HEK293 (cell line): ENCODE measurements at regions not wholly inside any gene's neighbourhood (a gene's known extent, or its start where the extent isn't known, plus 50 kb on each side); places are given as distances from the start of the nearest gene placed in this dataset.

ENCODE experiments used
- CTCF ChIA-PET: fragments of 350-600 bp; formaldehyde crosslinking; extraction: SDS; loops from one replicate; lab custom pipeline; 2021; ENCODE audit warnings: antibody characterized with exemption; lab: Yijun Ruan, JAX
- POLR2A ChIA-PET: fragments of 300-600 bp; formaldehyde crosslinking; extraction: SDS; loops from one replicate; lab custom pipeline; 2020; ENCODE audit warnings: antibody characterized with exemption, inconsistent platforms; lab: Yijun Ruan, JAX
- H3K27ac ChIP-seq: fragments of 200-500 bp; sonication (Bioruptor generic); 2 replicates; pipeline ENCODE4 v1.5.1; 2014; ENCODE audit warnings: low read depth, low read length, control low read depth, inconsistent platforms; ENCODE audit errors: extremely low read depth
- H3K36me3 ChIP-seq, 2 experiments: fragments of 200-500 bp in 1 of 2; sonication (Bioruptor generic) in 1 of 2; 1 replicate in 1 of 2; 2 replicates in 1 of 2; pipeline ENCODE4 v1.5.1; 2014 to 2017; ENCODE audit warnings: inconsistent platforms in 2 of 2, low read length in 2 of 2; ENCODE audit not compliant: control insufficient read depth in 2 of 2, insufficient read depth in 1 of 2
- H3K4me1 ChIP-seq: fragments of 200-500 bp; sonication (Bioruptor generic); 2 replicates; pipeline ENCODE4 v1.5.1; 2014; ENCODE audit warnings: mild to moderate bottlenecking, low read length, inconsistent platforms; ENCODE audit not compliant: control insufficient read depth, insufficient read depth
- H3K4me3 ChIP-seq: 2 replicates; pipeline ENCODE4 v1.5.1; 2011; ENCODE audit warnings: low read depth, mild to moderate bottlenecking, control low read depth, low read length, moderate library complexity
- H3K9me3 ChIP-seq: fragments of 200-500 bp; sonication (Bioruptor generic); 2 replicates; pipeline ENCODE4 v1.5.1; 2014; ENCODE audit warnings: low read depth, low read length, inconsistent platforms; ENCODE audit not compliant: control insufficient read depth, insufficient read depth
- BCL11B ChIP-seq: fragments of 450-650 bp; formaldehyde crosslinking; IDR thresholded peaks from 2 replicates; pipeline ENCODE4 v1.5.1; 2016; ENCODE audit warnings: low read depth, missing biosample characterization, missing genetic modification characterization
- GLI2 ChIP-seq: fragments of 450-650 bp; formaldehyde crosslinking; IDR thresholded peaks from 2 replicates; pipeline ENCODE4; 2017; ENCODE audit warnings: missing biosample characterization, missing genetic modification characterization, low read depth, borderline replicate concordance
- GLIS2 ChIP-seq: fragments of 450-650 bp; formaldehyde crosslinking; IDR thresholded peaks from 2 replicates; pipeline ENCODE4 v1.5.1; 2016; ENCODE audit warnings: missing biosample characterization, missing genetic modification characterization
- PATZ1 ChIP-seq: fragments of 450-650 bp; formaldehyde crosslinking; IDR thresholded peaks from 2 replicates; pipeline ENCODE4 v1.5.1; 2016; ENCODE audit warnings: missing biosample characterization, missing genetic modification characterization
- SALL2 ChIP-seq: fragments of 450-650 bp; formaldehyde crosslinking; IDR thresholded peaks from 2 replicates; pipeline ENCODE4 v1.5.0; 2017; ENCODE audit warnings: missing biosample characterization, mild to moderate bottlenecking, missing genetic modification characterization, borderline replicate concordance
- SP2 ChIP-seq: fragments of 450-650 bp; formaldehyde crosslinking; IDR thresholded peaks from 2 replicates; pipeline ENCODE4 v1.5.1; 2016; ENCODE audit warnings: missing biosample characterization, missing genetic modification characterization
- ZBTB17 ChIP-seq: fragments of 450-650 bp; formaldehyde crosslinking; IDR thresholded peaks from 2 replicates; pipeline ENCODE4 v1.5.1; 2016; ENCODE audit warnings: missing biosample characterization, missing genetic modification characterization
- ZBTB20 ChIP-seq: fragments of 450-650 bp; formaldehyde crosslinking; IDR thresholded peaks from 2 replicates; pipeline ENCODE4 v1.5.1; 2016; ENCODE audit warnings: missing biosample characterization, missing genetic modification characterization
- ZBTB26 ChIP-seq: fragments of 450-650 bp; formaldehyde crosslinking; optimal IDR thresholded peaks from 2 replicates; pipeline ENCODE3; 2016; ENCODE audit warnings: missing biosample characterization, mild to moderate bottlenecking, missing genetic modification characterization
- ZBTB44 ChIP-seq: fragments of 450-650 bp; IDR thresholded peaks from 2 replicates; pipeline ENCODE4 v1.5.1; 2018; ENCODE audit warnings: missing biosample characterization, mild to moderate bottlenecking, missing genetic modification characterization
- ZBTB48 ChIP-seq: fragments of 450-650 bp; formaldehyde crosslinking; IDR thresholded peaks from 2 replicates; pipeline ENCODE4 v1.5.1; 2016; ENCODE audit warnings: missing biosample characterization, missing genetic modification characterization
- ZBTB6 ChIP-seq: fragments of 450-650 bp; formaldehyde crosslinking; IDR thresholded peaks from 2 replicates; pipeline ENCODE4 v1.5.1; 2017; ENCODE audit warnings: missing biosample characterization, missing genetic modification characterization
- ZBTB8A ChIP-seq: fragments of 450-650 bp; formaldehyde crosslinking; IDR thresholded peaks from 2 replicates; pipeline ENCODE4 v1.5.1; 2016; ENCODE audit warnings: missing biosample characterization, missing genetic modification characterization
- ZNF10 ChIP-seq: fragments of 450-650 bp; formaldehyde crosslinking; IDR thresholded peaks from 2 replicates; pipeline ENCODE4 v1.5.1; 2017; ENCODE audit warnings: missing biosample characterization, missing genetic modification characterization
- ZNF121 ChIP-seq: fragments of 450-650 bp; formaldehyde crosslinking; IDR thresholded peaks from 2 replicates; pipeline ENCODE4 v1.5.1; 2016; ENCODE audit warnings: missing biosample characterization, missing genetic modification characterization
- ZNF335 ChIP-seq: fragments of 450-650 bp; formaldehyde crosslinking; conservative IDR thresholded peaks from 2 replicates; pipeline ENCODE4 v1.5.1; 2016; ENCODE audit warnings: missing biosample characterization, missing genetic modification characterization
- ZNF37A ChIP-seq: fragments of 450-650 bp; IDR thresholded peaks from 2 replicates; pipeline ENCODE4 v1.5.1; 2018; ENCODE audit warnings: missing biosample characterization, missing genetic modification characterization
- ZNF398 ChIP-seq: fragments of 450-650 bp; formaldehyde crosslinking; IDR thresholded peaks from 2 replicates; pipeline ENCODE4 v1.5.1; 2017; ENCODE audit warnings: missing biosample characterization, missing genetic modification characterization
- ZNF488 ChIP-seq: fragments of 450-650 bp; formaldehyde crosslinking; IDR thresholded peaks from 2 replicates; pipeline ENCODE4 v1.5.1; 2016; ENCODE audit warnings: missing biosample characterization, missing genetic modification characterization
- ZNF596 ChIP-seq: fragments of 450-650 bp; IDR thresholded peaks from 2 replicates; pipeline ENCODE4 v1.5.0; 2018; ENCODE audit warnings: missing biosample characterization, mild to moderate bottlenecking, missing genetic modification characterization, moderate library complexity
- ZNF626 ChIP-seq: fragments of 450-650 bp; sonication (Bioruptor Pico); formaldehyde crosslinking; IDR thresholded peaks from 2 replicates; pipeline ENCODE4 v1.5.1; 2018; ENCODE audit warnings: missing biosample characterization, missing genetic modification characterization, inconsistent platforms
- ZSCAN30 ChIP-seq: fragments of 450-650 bp; IDR thresholded peaks from 2 replicates; pipeline ENCODE4 v1.5.1; 2018; ENCODE audit warnings: missing biosample characterization, mild to moderate bottlenecking, missing genetic modification characterization, moderate library complexity
- TF ChIP-seq, protein P1 (sequence below): sonication (generic); formaldehyde crosslinking; IDR thresholded peaks from 2 replicates; pipeline ENCODE4 v1.8.1; 2022; ENCODE audit warnings: mild to moderate bottlenecking, moderate library complexity, missing genetic modification reagents

DNA sequence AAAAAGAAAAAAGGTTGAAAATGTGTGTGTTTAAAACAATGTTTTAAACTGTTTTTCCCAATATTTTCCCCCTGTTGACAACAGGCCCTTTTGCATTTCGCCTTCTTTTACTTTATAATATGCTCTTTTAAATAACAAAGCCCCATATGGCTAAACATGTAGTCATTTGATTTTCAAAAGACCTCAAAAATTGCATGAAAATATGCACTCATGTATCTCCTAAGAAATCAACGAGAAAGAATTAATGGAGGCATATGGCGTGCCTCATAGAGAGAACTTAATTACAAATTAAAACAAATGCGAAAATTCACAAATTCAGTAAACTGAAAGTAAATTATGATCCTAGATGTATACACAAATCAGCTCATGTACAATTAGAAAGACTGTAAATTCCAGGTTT, 202.6 kb upstream of the FOXN3 start (continued):
- no peak for TF ChIP-seq BCL11B
- no peak for TF ChIP-seq ZNF121
- TF ChIP-seq ZNF398 (tag by site-specific recombination) = no peak

DNA sequence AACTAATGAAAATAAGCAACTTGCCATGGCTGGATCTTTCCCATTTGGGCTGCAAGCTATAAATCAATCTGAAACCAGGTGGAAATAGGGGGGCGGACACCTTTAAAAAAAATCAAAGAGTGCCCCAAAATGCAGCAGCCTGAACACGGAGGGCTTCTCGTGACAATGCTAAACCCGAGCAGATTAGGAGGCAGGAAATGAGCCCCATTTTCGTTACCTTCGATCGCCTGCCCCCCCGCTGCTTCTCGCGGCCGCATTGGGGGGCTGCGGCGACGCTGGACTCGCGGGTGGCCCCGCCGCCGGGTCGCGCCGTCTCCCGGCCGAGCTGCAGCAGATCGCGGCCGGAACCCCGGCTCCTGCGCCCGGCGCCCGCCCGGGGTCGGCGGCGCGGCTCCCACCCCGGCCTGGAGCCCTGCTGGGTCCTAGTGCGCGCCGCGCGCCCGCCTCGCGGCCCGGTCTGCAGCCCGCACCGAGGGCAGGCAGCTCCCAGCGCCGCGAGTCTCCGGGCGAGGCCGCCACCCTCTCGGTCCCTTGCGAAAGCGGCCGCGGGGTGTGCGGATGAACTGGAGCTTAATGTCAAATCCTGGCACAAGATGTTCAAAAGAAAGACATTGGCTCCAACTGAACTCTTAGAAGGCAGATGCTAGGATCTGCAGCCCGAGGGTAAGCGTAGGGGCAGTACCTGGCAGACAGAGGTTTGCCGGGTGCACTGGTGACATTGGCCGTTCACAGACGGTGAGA, 201.9 kb upstream of the FOXN3 start:
- POLR2A ChIA-PET = no interaction called here
- peak overlapping the region; percentile 72 for H3K4me3 ChIP-seq
- no peaks in the 10 kb centered on the region for H3K36me3 ChIP-seq
- TF ChIP-seq SP2 (tag by site-specific recombination) (peak; percentile 23; the same call in 1 of the 2 replicates), ZNF37A (tag by site-specific recombination) (peak; percentile 66; the same call in 1 of the 2 replicates), ZNF626 (tag by site-specific recombination) (no peak), ZBTB8A (tag by site-specific recombination) (peak; percentile 81), ZBTB6 (tag by site-specific recombination) (peak; percentile 66; the same call in 1 of the 2 replicates), ZNF596 (tag by site-specific recombination) (peak; percentile 10; the same call in 1 of the 2 replicates), ZNF488 (tag by site-specific recombination) (no peak), ZBTB17 (0 out of 2 replicates have a peak, but pooled peaks have one; percentile 43), GLI2 (tag by site-specific recombination) (no peak), ZNF335 (tag by site-specific recombination) (peak; percentile 31; the same call in 1 of the 2 replicates), PATZ1 (tag by site-specific recombination) (0 out of 2 replicates have a peak, but pooled peaks have one; percentile 40), ZSCAN30 (tag by site-specific recombination) (0 out of 2 replicates have a peak, but pooled peaks have one; percentile 34), ZNF10 (tag by site-specific recombination) (no peak), GLIS2 (peak; percentile 55; the same call in 1 of the 2 replicates), ZBTB26 (tag by site-specific recombination) (peak; percentile 47), ZBTB48 (peak; percentile 63), SALL2 (tag by site-specific recombination) (no peak), ZBTB44 (0 out of 2 replicates have a peak, but pooled peaks have one; percentile 17), ZBTB20 (tag by site-specific recombination) (peak; percentile 47; the same call in 1 of the 2 replicates)
- TF ChIP-seq, protein P1, sequence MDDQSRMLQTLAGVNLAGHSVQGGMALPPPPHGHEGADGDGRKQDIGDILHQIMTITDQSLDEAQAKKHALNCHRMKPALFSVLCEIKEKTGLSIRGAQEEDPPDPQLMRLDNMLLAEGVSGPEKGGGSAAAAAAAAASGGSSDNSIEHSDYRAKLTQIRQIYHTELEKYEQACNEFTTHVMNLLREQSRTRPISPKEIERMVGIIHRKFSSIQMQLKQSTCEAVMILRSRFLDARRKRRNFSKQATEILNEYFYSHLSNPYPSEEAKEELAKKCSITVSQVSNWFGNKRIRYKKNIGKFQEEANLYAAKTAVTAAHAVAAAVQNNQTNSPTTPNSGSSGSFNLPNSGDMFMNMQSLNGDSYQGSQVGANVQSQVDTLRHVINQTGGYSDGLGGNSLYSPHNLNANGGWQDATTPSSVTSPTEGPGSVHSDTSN (CRISPR knock-in tag) = 0 out of 2 replicates have a peak, but pooled peaks have one; percentile 48
- H3K9me3 ChIP-seq = no peaks in the 10 kb centered on the region
- peaks cover 17% of the 10 kb centered on the region for H3K4me1 ChIP-seq
- CTCF ChIA-PET = interaction anchor here (0.6 kb wide), 1 partner anchor 284 kb away, joined by 3 read pairs; no protein-coding TSS in a partner anchor
- peak overlapping the region; percentile 77; the same call in 1 of the 2 replicates for H3K27ac ChIP-seq
